Fibroblast of skin of right quadriceps (primary cell): ENCODE measurements at regions not wholly inside any gene's neighbourhood (a gene's known extent, or its start where the extent isn't known, plus 50 kb on each side); places are given as distances from the start of the nearest gene placed in this dataset.

Experiments used
- DNase-seq: peaks from one replicate; pipeline ENCODE4 v3.0.0-alpha.2; 2013

DNA sequence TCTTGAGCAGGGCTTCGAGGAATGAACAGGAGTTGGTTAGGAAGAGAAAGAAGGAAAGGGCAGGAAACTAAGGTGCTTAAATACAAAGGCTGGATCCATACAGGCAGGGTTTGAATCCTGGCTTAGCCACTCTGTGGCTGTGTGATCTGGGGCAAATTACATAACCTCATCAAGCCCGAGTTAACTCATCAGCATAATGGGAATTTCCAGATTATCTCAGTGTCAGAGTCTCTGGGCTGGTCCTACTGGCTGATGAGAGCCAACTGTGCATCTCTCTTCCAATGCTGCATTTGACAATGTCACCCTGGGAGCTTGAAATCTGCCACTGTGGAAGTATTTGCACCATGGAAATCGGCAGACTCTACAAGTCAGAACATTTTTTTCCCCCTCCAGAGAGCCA, 83.8 kb upstream of the SLC6A6 start:
- DNase-seq: no peak

GRCh38 chr3:14319654-14320182, 82.7 kb upstream of the SLC6A6 start:
- DNase-seq: peak; percentile 61

GRCh38 chr3:14320219-14320618, 82.2 kb upstream of the SLC6A6 start:
- no peak for DNase-seq

GRCh38 chr3:14322001-14322400, 80.4 kb upstream of the SLC6A6 start:
- DNase-seq: no peak

DNA sequence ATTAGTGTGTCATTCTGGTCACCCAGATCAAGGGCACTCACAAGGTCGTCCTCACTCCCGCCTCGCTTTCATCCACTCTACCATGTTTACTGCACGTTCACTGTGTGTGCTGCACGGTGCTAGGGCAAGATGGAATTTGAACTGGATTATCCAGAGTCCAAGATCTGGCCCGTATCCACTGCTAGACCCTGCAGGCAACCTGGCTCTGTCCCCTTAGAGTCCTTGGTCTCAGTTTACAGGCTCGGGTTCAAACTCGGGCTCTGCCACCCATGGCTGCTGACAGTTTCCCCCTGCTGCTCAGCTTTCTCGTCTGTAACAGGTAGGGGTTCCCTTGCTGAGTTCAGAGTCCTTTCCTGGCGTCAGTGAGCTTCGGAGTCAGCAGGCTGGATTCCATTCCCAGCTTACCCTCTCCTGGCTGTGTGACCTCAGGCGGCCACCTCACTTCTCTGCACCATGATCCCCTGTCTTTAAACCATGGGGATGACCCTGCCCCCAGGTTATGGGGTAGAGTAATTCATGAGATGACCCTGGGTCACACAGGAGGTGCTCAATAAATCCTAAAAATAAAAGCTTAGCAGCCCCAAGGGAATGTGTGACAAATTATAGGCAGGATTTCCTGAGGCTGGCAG, 79.6 kb upstream of the SLC6A6 start:
- DNase-seq: no peak

DNA sequence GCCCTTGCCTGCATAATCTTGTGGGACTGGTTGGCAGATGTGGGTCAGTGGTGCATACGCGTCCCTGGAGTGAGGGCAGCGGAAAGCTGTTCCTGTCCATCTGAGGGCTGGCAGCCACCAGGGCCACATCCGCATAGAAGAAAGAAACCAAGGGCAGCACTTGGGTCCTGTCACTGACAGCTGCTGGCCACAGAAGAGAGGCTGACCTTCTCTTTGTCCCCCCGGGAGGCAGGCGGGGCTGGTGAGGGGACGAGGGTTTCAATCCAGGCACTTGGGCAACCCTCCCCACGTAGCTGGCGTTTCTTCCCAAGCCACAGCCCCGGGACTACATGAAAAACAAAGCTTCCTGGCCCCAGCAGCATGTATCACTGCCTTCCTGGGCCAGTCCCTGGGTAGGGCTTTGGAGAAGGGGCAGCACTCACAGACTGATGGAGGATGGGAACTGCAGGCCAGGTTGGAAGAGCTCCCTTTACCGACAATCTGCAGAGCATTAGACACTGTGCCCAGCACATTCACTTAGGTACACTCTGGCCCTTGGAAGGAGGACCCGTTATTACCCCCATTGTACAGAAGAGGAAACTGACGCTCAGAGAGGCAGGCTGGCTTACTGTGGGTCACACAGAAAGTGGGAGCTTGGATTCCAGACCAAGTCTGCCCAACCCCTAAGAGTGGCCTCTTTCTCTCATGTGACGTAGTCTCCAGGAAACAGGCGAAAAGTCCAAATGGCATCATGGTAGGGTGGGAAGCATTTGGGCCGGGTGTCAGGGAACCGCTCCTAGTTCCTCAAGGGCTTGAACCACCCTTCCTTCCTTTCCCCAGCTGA, 78.8 kb upstream of the SLC6A6 start:
- no peak for DNase-seq

DNA sequence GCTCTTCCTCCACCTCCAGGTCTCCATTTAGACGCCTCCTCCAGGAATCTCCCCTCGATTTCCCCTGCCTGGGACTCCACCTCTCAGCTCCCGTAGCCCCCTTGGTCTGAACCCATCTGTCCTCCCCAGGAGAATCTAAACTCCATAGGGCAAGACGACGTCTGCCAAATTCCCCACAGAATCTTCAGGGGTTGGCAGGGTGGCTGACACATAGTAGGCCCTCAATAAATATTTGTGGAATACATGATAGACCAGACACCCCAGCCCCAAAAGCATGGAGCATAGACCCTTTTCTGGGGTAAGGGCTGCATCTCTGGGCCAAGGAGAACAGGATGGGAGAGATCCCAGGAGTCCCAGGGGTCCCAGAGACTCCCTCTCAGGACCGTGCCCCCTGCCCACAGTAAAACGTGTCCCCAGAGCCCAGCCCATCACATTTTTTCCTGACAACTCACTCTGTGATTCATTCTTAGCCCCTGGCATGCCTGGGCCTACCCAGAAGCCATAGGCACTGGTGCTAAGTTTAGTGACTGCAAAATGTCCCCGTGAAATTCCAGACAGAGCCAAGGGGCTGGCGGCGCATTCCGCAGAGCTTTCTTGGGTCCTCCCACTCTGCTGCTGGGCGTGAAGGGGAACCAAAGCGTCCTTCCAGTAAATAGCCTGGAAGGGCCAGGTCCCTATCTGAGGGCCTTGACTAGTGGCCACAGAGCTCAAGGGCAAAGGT, 78.0 kb upstream of the SLC6A6 start:
- DNase-seq: peak; percentile 44

- DNase-seq: no peak
Measured at GRCh38 chr3:14328422-14328821, 74.0 kb upstream of the SLC6A6 start.

DNA sequence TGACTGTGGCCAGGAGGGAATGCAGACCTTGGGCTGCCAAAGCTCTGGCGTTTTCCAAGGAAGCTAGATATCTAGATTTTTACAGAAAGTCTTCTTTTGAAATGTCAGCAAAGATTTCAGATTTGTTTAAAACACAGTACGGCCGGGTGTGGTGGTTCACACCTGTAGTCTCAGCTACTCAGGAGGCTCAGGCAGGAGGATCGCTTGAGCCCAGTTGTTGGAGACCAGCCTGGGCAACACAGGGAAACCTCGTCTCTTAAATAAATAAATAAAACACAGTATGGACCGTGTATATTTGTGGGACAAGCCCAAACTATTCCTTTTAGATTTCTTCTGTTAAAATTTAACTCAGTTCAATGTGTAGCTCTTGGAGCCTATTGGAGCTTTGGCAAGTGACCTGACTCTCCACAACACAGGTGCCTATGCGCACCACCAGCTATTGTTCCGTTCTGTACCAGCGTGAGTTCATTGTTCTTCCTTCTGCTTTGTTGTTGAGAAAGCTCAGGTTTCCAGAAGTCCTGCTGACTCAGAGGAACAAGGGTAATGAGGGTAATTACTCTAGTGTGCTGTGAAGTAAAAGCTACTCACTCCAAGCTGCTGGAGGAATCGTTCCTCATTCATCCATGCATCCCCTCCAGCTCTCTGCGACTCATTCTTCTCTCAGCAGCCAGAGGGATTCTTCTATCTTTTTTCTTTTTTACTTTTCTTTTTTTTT, 73.1 kb upstream of the SLC6A6 start:
- peak; percentile 52 for DNase-seq

- DNase-seq: no peak
Measured at GRCh38 chr3:14329842-14330241, 72.6 kb upstream of the SLC6A6 start.

- no peak for DNase-seq
Measured at GRCh38 chr3:14330508-14330907, 71.9 kb upstream of the SLC6A6 start.

DNA sequence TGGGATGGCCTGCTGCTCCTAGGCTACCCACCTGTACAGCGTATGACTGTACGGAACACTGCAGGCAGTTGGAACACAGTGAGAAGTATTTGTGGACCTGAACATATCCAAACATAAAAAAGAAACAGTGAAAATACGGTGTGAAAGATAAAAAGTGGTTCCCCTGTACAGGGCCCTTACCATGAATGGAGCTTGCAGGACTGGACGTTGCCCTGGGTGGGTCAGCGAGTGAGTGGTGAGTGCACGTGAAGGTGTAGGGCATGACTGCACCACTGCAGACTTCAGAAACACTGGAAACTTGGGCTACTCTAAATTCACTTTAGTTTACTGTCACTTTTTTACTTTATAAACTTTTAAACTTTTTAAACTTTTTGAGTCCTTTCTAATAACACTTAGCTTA, 71.2 kb upstream of the SLC6A6 start:
- DNase-seq: no peak

GRCh38 chr3:14332392-14332791, 70.0 kb upstream of the SLC6A6 start:
- DNase-seq: no peak

DNA sequence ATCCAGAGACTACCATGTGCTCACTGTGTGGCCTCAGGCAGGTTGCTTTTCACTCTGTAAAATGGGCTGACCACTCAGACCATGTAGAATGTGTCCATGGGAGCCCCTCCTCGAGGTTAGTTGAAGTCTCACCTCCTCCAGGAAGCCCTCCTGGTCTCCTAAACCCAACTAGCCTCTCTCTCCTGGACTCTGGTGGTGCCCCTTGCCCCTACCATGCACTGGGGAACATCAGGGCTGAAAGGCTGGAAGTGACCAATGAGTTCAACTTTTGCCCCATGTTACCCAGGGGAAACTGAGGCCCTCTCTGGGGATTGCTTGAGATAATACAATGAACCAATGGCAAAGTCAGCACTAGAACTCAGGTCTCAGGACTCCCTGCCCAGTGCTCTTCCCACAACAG, 69.2 kb upstream of the SLC6A6 start:
- no peak for DNase-seq

GRCh38 chr3:14333621-14334020, 68.8 kb upstream of the SLC6A6 start:
- DNase-seq: no peak

GRCh38 chr3:14334136-14334535, 68.3 kb upstream of the SLC6A6 start:
- DNase-seq: no peak

- DNase-seq: no peak
Measured at GRCh38 chr3:14334936-14335335, 67.5 kb upstream of the SLC6A6 start.

DNA sequence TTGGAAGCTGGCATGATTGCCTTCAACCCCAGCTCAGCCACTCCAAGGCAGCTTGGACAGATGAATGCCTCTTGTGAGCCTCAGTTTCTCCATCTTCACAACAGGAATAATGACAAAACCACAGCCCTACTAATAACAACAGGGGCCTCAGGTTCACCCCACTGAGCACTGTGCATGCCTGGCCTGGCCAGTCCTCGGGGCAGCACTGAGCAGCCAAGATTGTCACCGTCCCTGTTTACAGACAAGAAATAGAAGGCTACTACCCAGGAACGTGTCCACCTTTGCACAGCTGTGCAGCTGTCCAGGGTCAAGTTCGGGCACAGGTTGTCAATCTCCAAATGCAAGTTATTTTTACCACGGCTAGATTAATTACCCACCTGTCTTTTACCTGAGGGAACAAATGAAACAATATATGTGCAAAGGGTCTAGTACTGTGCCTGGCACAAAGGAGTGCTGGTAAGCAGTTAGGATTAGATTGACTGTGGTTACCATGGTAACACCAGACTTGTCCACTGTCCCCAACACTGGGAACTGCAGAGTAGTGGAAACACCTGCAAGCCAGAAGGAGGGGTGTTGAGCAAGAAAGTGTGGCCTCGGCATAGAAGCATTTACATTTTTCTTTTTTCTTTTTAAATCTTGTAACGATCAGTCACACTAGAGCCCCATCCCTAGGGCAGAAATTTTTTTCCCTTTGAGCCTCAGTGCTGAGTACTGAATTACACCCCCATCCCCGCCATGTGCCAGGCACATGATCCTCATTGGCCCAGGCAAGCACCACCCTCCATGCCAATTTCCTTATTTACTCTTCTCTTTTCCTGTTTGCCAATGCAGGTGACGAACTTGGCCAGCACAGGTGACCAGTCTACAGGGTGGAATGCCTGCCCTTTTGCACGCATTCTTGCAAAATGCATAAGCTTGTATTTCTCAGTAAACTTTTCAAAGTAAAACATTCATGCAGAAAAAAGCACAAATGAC, 66.3 kb upstream of the SLC6A6 start:
- no peak for DNase-seq

GRCh38 chr3:14336749-14337598, 65.4 kb upstream of the SLC6A6 start:
- DNase-seq: no peak

GRCh38 chr3:14337828-14338227, 64.6 kb upstream of the SLC6A6 start:
- DNase-seq: no peak

- DNase-seq: no peak
Measured at GRCh38 chr3:14338242-14338641, 64.2 kb upstream of the SLC6A6 start.
